ENCODE measurements at regions not wholly inside any gene's neighbourhood (a gene's known extent, or its start where the extent isn't known, plus 50 kb on each side); places are given as distances from the start of the nearest gene placed in this dataset.

DNA sequence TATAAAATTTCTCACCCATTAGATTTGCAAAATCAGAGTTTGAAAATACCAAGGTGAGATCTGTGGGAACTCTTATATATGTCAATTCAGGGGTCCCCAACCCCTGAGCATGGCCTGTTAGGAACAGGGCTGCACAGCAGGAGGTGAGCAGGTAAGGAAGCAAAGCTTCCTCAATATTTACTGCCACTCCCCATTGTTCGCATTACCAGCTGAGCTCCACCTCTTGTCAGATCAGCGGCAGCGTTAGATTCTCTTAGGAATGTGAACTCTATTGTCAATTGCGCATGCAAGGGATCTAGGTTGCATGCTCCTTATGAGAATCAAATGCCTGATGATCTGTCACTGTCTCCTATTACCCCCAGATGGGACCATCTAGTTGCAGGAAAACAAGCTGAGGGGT lies 376.6 kb downstream of the LMO4 start:
- no peak for ATAC-seq

DNA sequence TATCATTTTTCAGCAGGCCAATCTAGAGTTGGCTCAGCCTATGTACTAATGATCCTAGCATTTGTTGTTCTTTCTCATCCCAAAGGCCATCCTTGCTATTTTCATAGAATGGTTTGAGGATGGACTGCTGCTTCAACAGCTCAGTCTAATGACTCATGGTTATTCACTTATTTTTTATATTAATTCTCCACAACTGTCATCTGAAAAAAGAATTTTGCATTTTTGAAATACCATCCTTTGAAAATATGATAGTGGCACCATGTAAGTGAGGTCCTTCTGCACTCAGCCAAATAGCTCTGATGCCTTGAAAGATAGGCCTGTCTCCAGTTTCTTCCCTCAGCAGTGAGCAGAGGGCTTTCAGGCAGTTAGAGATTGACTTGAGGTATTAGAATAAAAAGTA lies 377.5 kb downstream of the LMO4 start:
- no peak overlapping the region for H3K27ac ChIP-seq
- H3K9me3 ChIP-seq, result peaks cover 0 to 20% (median 0%) of the 10 kb centered on the region in 3 donors
- no peaks in the 10 kb centered on the region for H3K4me1 ChIP-seq
- no peaks in the 10 kb centered on the region for H3K36me3 ChIP-seq
- no peaks in the 10 kb centered on the region for H3K27me3 ChIP-seq
- no peak overlapping the region for H3K4me3 ChIP-seq
- no peak for ATAC-seq
- TF ChIP-seq POLR2A (IDR thresholded peaks at IDR 0.05), result no peak
- TF ChIP-seq POLR2AphosphoS5 (IDR thresholded peaks at IDR 0.05), result no peak
- TF ChIP-seq EP300 (IDR thresholded peaks at IDR 0.05), result no peak
- TF ChIP-seq, protein P1, sequence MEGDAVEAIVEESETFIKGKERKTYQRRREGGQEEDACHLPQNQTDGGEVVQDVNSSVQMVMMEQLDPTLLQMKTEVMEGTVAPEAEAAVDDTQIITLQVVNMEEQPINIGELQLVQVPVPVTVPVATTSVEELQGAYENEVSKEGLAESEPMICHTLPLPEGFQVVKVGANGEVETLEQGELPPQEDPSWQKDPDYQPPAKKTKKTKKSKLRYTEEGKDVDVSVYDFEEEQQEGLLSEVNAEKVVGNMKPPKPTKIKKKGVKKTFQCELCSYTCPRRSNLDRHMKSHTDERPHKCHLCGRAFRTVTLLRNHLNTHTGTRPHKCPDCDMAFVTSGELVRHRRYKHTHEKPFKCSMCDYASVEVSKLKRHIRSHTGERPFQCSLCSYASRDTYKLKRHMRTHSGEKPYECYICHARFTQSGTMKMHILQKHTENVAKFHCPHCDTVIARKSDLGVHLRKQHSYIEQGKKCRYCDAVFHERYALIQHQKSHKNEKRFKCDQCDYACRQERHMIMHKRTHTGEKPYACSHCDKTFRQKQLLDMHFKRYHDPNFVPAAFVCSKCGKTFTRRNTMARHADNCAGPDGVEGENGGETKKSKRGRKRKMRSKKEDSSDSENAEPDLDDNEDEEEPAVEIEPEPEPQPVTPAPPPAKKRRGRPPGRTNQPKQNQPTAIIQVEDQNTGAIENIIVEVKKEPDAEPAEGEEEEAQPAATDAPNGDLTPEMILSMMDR (IDR thresholded peaks at IDR 0.05), result no peak

More for the DNA sequence above, 376.6 kb downstream of the LMO4 start:
- TF ChIP-seq, protein P1 (IDR thresholded peaks at IDR 0.05), result no peak
- no peak for TF ChIP-seq POLR2AphosphoS5 (IDR thresholded peaks at IDR 0.05)
- TF ChIP-seq POLR2A (IDR thresholded peaks at IDR 0.05), result no peak
- TF ChIP-seq EP300 (IDR thresholded peaks at IDR 0.05), result no peak
- H3K36me3 ChIP-seq, result no peaks in the 10 kb centered on the region
- no peaks in the 10 kb centered on the region for H3K27me3 ChIP-seq
- no peaks in the 10 kb centered on the region for H3K4me1 ChIP-seq
- 83 to 87% methylated on average over 1 to 4 of the region's 4 CpGs for WGBS, 2 donors (ENCODE audit: low coverage in 1 of 2)
- no peak overlapping the region for H3K4me3 ChIP-seq
- no peak overlapping the region for H3K27ac ChIP-seq
- peaks cover 0 to 28% (median 0%) of the 10 kb centered on the region in 3 donors for H3K9me3 ChIP-seq

DNA sequence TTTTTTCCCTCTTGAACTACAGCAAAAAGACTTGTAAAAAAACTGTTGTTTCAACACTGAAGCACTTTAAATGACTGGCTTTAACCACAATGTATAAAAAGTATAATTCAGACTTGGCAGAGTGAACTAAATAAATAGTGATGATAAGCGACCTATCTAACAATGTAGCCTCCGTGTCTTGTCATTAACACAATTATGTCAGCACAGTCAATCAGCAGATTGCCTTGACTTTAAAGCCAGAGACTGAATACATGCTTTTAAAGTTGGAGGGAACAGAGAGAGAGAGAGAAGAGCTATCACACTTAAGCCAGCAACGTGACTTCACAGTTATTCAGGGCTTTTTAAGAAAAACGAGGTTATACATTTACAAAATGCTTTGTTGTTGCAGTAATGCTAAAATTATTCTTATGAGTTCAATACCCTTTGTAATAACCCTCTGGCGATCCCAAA lies 378.1 kb downstream of the LMO4 start:
- 43 to 55% methylated on average over 5 of the region's 5 CpGs for WGBS, 2 donors (ENCODE audit: low coverage in 1 of 2)

DNA sequence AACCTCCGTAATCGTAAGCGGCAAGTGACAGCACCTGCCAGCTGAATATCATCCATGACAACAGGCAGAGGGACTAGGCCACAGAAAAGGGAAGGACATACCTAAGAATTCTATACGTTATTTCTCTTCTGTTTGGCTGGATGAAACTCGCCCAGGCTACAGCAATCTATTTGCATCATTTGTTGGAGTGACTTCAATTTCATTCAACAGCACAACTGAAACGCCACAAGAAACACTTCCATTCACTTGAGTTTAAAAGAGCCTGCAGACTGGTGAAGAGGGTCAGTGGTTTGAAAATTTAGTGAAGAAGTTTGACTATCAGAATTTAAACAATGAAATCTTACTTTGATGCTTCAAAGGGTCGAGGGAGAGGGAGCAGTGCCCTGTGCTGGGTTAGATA lies 378.7 kb downstream of the LMO4 start:
- Histone ChIP-seq H3K4me3 (no peak overlapping the region), H3K9me3 (peaks cover 0 to 8% (median 0%) of the 10 kb centered on the region in 3 donors), H3K27ac (no peak overlapping the region), H3K4me1 (peaks cover 0 to 5% (median 0%) of the 10 kb centered on the region in 3 donors), H3K36me3 (no peaks in the 10 kb centered on the region), H3K27me3 (no peaks in the 10 kb centered on the region)
- no peak for ATAC-seq
- TF ChIP-seq EP300 (IDR thresholded peaks at IDR 0.05) (no peak), POLR2AphosphoS5 (IDR thresholded peaks at IDR 0.05) (no peak), POLR2A (IDR thresholded peaks at IDR 0.05) (no peak)
- TF ChIP-seq, protein P1 (IDR thresholded peaks at IDR 0.05), result no peak
- WGBS, 2 donors (ENCODE audit: low coverage in 1 of 2), result 83 to 90% methylated on average over 4 to 7 of the region's 7 CpGs

More for the DNA sequence above, 378.1 kb downstream of the LMO4 start:
- TF ChIP-seq POLR2AphosphoS5 (IDR thresholded peaks at IDR 0.05), result no peak
- no peak for TF ChIP-seq EP300 (IDR thresholded peaks at IDR 0.05)
- TF ChIP-seq POLR2A (IDR thresholded peaks at IDR 0.05), result no peak
- TF ChIP-seq, protein P1 (IDR thresholded peaks at IDR 0.05), result no peak
- Histone ChIP-seq H3K4me1 (no peaks in the 10 kb centered on the region), H3K27me3 (no peaks in the 10 kb centered on the region), H3K4me3 (no peak overlapping the region), H3K36me3 (no peaks in the 10 kb centered on the region), H3K9me3 (peaks cover 0 to 14% (median 0%) of the 10 kb centered on the region in 3 donors), H3K27ac (no peak overlapping the region)
- ATAC-seq, result no peak

DNA sequence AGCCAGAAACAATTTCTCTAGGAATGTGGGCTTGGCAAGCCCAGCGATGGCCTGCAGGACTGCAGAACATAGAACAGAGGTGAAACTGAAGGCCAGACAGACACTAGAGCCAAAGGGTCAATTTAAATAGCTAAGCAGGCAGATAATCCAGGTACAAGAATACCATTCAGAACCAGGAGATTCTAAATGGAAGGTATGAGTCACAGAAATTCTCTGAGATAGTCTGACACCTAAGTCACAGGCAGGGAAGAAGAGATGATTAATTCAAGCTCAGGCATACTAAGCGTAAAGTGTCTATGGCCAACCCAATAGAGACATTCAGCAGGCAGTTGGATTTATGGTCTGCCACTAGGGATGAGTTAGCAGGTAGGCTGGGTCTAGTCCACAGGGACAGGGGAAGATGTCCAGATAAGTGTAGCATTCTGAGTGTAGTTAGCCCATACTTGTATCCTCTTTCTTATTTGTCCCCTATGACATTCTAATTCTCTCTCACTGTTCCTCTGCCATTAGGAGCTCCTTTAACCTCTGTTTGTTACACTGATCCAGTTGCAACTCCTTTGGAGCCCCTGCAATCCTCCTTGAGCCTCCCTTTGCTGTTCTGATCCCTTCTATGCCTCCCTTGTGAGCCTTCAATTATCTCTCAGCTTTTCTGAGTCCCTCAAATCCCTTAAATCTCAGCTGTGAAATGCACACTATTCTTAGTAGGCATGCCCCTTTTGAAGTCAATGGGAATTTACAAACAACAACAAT lies 383.8 kb downstream of the LMO4 start:
- no peak for ATAC-seq
- H3K27ac ChIP-seq, result no peak overlapping the region
- H3K4me1 ChIP-seq, result peaks cover 0 to 9% (median 0%) of the 10 kb centered on the region in 3 donors
- H3K36me3 ChIP-seq, result no peaks in the 10 kb centered on the region
- no peaks in the 10 kb centered on the region for H3K27me3 ChIP-seq
- no peak overlapping the region for H3K4me3 ChIP-seq
- no peaks in the 10 kb centered on the region for H3K9me3 ChIP-seq
- 69% methylated on average over 1 of the region's 2 CpGs; no CpG with 5 or more reads in 1 of the 2 donors for WGBS, 2 donors (ENCODE audit: low coverage in 1 of 2)
- TF ChIP-seq POLR2A (IDR thresholded peaks at IDR 0.05) (no peak), POLR2AphosphoS5 (IDR thresholded peaks at IDR 0.05) (no peak), EP300 (IDR thresholded peaks at IDR 0.05) (no peak)
- TF ChIP-seq, protein P1 (IDR thresholded peaks at IDR 0.05), result no peak
